ENCODE measurements at regions not wholly inside any gene's neighbourhood (a gene's known extent, or its start where the extent isn't known, plus 50 kb on each side); places are given as distances from the start of the nearest gene placed in this dataset.

DNA sequence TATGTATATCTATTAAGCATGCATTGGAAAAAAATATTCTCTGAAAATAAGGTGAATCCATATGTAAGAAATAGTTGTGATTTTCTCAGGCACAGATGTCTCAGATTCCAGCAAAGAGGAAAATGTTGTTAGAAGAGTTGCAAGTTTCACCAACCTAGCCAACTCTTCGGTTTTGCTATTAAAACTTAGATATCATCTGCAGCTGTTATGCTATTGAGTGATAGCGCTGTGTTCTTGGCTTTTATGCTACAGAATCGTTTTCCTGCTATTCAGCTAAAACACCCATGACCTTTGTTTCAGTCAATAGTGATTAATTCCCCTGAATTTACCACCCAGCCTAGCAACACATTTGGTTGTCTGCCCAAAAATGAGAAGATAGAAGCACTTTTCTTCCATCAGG, 795.6 kb upstream of the ANO3 start:
- H3K9me3 Mint-ChIP-seq = peaks cover 21% of the 10 kb centered on the region
- ATAC-seq = no peak
- peaks cover 3% of the 10 kb centered on the region; the same call in 1 of the 2 replicates for H3K36me3 Mint-ChIP-seq
- H3K27me3 Mint-ChIP-seq (ENCODE audit: low read depth) = no peaks in the 10 kb centered on the region
- no peaks in the 10 kb centered on the region for H3K4me1 Mint-ChIP-seq
- no peak overlapping the region for H3K4me3 Mint-ChIP-seq
- ChIA-PET CTCF (no interaction called here), POLR2A (no interaction called here)
- TF ChIP-seq JUN (CRISPR knock-in tag; IDR thresholded peaks at IDR 0.05) (no peak), STAT6 (CRISPR knock-in tag; conservative IDR thresholded peaks at IDR 0.05; ENCODE audit: low read depth) (no peak), ELF4 (CRISPR knock-in tag; IDR thresholded peaks at IDR 0.05; ENCODE audit: low read depth) (no peak), CBFB (CRISPR knock-in tag; IDR thresholded peaks at IDR 0.05; ENCODE audit: low read depth) (no peak), MYBL2 (CRISPR knock-in tag; IDR thresholded peaks at IDR 0.05) (no peak), USF2 (CRISPR knock-in tag; IDR thresholded peaks at IDR 0.05) (no peak), ESRRA (CRISPR knock-in tag; IDR thresholded peaks at IDR 0.05; ENCODE audit: borderline replicate concordance) (no peak), ATF6 (CRISPR knock-in tag; IDR thresholded peaks at IDR 0.05) (no peak), ZNF263 (CRISPR knock-in tag; IDR thresholded peaks at IDR 0.05; ENCODE audit: low read depth) (no peak), NFATC4 (CRISPR knock-in tag; IDR thresholded peaks at IDR 0.05) (no peak), SMAD4 (CRISPR knock-in tag; IDR thresholded peaks at IDR 0.05) (no peak), SP1 (CRISPR knock-in tag; conservative IDR thresholded peaks at IDR 0.05) (no peak), ZNF219 (CRISPR knock-in tag; IDR thresholded peaks at IDR 0.05; ENCODE audit: borderline replicate concordance) (no peak), ZNF425 (CRISPR knock-in tag; conservative IDR thresholded peaks at IDR 0.05) (no peak), ATF3 (CRISPR knock-in tag; conservative IDR thresholded peaks at IDR 0.05) (no peak)
- TF ChIP-seq, protein P1, sequence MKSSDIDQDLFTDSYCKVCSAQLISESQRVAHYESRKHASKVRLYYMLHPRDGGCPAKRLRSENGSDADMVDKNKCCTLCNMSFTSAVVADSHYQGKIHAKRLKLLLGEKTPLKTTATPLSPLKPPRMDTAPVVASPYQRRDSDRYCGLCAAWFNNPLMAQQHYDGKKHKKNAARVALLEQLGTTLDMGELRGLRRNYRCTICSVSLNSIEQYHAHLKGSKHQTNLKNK (CRISPR knock-in tag; IDR thresholded peaks at IDR 0.05) = no peak
- TF ChIP-seq, protein P2, sequence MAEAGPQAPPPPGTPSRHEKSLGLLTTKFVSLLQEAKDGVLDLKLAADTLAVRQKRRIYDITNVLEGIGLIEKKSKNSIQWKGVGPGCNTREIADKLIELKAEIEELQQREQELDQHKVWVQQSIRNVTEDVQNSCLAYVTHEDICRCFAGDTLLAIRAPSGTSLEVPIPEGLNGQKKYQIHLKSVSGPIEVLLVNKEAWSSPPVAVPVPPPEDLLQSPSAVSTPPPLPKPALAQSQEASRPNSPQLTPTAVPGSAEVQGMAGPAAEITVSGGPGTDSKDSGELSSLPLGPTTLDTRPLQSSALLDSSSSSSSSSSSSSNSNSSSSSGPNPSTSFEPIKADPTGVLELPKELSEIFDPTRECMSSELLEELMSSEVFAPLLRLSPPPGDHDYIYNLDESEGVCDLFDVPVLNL (CRISPR knock-in tag; IDR thresholded peaks at IDR 0.05; ENCODE audit: borderline replicate concordance, low read depth) = no peak
- TF ChIP-seq, protein P3, sequence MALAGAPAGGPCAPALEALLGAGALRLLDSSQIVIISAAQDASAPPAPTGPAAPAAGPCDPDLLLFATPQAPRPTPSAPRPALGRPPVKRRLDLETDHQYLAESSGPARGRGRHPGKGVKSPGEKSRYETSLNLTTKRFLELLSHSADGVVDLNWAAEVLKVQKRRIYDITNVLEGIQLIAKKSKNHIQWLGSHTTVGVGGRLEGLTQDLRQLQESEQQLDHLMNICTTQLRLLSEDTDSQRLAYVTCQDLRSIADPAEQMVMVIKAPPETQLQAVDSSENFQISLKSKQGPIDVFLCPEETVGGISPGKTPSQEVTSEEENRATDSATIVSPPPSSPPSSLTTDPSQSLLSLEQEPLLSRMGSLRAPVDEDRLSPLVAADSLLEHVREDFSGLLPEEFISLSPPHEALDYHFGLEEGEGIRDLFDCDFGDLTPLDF (CRISPR knock-in tag; IDR thresholded peaks at IDR 0.05) = no peak
- no peak overlapping the region for H3K27ac Mint-ChIP-seq
- DNase-seq (ENCODE audit: low spot score) = no peak
